Esophagus squamous epithelium (tissue), 4 donors: ENCODE measurements at regions not wholly inside any gene's neighbourhood (a gene's known extent, or its start where the extent isn't known, plus 50 kb on each side); places are given as distances from the start of the nearest gene placed in this dataset.

Experiments
- POLR2A ChIP-seq, 4 donors: fragments of 450-650 bp; IDR thresholded peaks; one replicate each; pipeline ENCODE4 v1.6.1; 2017; ENCODE audit warnings: antibody characterized with exemption in 4 of 4, mild to moderate bottlenecking in 4 of 4, moderate library complexity in 3 of 4
- TF ChIP-seq, protein P1 (sequence below), 6 experiments: fragments of 450-650 bp in 4 of 6; fragments of 200-600 bp in 2 of 6; sonication (generic) in 2 of 6; IDR thresholded peaks; one replicate each; pipeline ENCODE4 v1.5.1; 2016 to 2019; ENCODE audit warnings: antibody characterized with exemption in 6 of 6, mild to moderate bottlenecking in 4 of 6, moderate library complexity in 4 of 6

DNA sequence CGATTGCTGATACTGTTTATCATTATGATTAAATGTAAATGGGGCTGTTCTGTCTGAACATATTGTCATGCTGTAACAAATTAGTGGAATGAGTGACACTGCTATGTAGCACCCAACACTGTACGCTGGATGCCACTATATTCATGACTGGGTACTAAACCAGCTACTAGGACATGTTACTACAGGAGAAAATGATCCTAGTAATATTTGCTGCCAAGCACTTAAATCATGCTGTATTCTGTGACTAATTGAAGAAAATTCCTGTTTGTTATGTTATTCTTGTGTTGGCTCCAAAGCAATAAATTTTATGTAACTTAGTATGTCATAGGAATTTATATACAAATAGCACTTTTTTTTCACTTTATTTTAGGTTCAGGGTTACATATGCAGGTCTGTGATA lies 804.2 kb downstream of the CENPC start:
- TF ChIP-seq, protein P1, sequence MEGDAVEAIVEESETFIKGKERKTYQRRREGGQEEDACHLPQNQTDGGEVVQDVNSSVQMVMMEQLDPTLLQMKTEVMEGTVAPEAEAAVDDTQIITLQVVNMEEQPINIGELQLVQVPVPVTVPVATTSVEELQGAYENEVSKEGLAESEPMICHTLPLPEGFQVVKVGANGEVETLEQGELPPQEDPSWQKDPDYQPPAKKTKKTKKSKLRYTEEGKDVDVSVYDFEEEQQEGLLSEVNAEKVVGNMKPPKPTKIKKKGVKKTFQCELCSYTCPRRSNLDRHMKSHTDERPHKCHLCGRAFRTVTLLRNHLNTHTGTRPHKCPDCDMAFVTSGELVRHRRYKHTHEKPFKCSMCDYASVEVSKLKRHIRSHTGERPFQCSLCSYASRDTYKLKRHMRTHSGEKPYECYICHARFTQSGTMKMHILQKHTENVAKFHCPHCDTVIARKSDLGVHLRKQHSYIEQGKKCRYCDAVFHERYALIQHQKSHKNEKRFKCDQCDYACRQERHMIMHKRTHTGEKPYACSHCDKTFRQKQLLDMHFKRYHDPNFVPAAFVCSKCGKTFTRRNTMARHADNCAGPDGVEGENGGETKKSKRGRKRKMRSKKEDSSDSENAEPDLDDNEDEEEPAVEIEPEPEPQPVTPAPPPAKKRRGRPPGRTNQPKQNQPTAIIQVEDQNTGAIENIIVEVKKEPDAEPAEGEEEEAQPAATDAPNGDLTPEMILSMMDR (IDR thresholded peaks at IDR 0.05): no peak
- TF ChIP-seq POLR2A (IDR thresholded peaks at IDR 0.05): no peak
